Fibroblast of gingiva (primary cell): ENCODE measurements at regions not wholly inside any gene's neighbourhood (a gene's known extent, or its start where the extent isn't known, plus 50 kb on each side); places are given as distances from the start of the nearest gene placed in this dataset.

Experiments
- DNase-seq: peaks from one replicate; pipeline ENCODE4 v3.0.0-alpha.2; 2011; ENCODE audit warnings: low read depth

DNA sequence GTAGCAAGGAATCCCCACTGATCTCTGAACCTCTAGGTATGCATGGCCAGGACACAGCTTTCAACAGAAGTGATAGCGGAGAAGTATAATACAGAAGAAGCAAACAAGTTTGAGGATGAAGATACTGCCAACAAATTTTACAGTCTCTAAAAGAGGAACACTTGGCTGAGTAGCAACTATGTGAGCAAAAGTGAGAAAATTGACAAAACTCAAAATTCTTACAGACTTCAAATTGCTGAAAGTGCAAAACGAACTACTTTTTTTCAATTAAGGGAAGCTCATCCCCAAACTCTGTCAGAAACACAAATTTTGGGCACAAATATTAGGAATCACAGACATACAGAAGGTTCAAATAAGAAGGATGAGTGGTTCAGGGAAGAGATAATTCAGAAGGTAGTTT is 1324.6 kb downstream of the LRFN5 start:
- no peak for DNase-seq

- no peak for DNase-seq
Observed at GRCh38 chr14:42929806-42930480, 1323.3 kb downstream of the LRFN5 start.

DNA sequence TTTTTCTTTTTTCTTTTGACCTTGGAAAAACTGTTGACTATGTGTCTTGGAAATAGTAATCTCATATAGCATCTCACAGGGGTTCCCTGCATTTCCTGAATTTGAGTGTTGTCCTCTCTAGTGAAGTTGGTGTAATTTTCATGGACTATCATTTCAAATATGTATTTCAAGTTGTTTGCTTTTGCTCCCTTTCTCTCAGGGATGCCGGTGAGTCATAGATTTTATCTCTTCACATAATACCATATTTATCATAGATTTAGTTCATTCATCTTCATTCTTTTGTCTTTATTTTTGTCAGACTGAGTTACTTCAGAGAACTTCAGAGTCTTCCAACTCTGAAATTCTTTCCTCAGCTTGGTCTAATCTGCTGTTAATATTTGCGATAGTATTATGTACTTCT is 1320.6 kb downstream of the LRFN5 start:
- DNase-seq: no peak

- DNase-seq: no peak
Observed at GRCh38 chr14:42921901-42922300, 1315.2 kb downstream of the LRFN5 start.

DNA sequence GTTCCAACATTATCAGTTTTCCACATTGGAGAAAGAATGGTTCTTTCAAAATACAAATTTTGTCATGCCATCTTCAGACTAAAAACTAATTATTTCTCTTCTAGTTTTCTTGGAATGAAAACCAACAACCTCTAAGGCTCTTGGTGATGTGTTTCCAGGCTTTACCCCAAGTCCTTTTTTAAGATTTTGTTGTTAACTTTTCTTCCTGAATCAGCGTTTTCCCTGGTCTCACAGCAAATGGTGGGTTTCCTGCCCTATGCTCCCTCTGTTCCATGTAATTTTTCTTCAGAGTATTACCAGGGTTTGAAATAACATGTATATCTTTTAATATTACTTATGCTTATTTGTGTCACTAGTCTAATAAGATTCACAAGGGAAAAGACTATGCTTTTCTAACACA is 1311.9 kb downstream of the LRFN5 start:
- DNase-seq: no peak

DNA sequence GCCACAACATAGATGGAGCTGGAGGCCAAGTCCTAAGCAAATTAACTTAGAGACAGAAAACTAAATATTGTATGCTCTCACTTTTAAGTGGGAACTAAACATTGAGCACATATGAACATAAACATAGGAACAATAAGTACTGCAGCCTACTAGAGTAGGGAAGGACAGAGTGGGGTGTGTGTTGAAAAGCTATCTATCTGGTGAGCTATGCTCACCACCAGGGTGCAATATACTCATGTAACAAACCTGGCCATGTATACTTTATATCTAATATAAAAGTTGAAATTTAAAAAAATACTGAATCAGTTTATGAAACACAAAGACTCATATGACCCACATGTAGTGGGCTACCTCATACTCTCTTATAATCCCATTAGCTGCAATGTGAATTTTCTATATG is 1305.0 kb downstream of the LRFN5 start:
- peak; percentile 25 for DNase-seq

GRCh38 chr14:42909659-42910058 is 1303.0 kb downstream of the LRFN5 start:
- DNase-seq: no peak

- no peak for DNase-seq
Observed at GRCh38 chr14:42893183-42893582, 1286.5 kb downstream of the LRFN5 start.

- DNase-seq: peak; percentile 85
Observed at GRCh38 chr14:42884100-42884499, 1277.4 kb downstream of the LRFN5 start.

GRCh38 chr14:42877716-42878115 is 1271.0 kb downstream of the LRFN5 start:
- DNase-seq: no peak

DNA sequence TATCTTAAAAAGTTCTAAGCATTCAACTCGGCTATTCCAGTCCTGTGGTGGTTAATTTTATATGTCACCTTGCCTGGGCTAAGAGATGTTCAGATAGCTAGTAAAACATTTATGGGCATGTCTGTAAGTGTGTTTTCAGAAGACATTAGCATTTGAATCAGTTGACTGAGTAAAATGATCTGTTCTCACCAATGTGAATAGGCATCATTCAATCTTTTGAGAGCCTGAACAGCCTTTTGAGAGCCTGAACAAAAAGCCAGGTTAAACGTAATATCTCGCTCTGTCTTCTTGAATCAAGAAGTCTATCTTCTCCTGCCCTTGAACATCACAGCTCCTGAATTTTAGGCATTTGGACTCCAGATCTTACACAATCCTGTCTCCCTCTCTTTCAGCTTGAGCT is 1266.1 kb downstream of the LRFN5 start:
- DNase-seq: no peak

- DNase-seq: peak; percentile 14
Observed at GRCh38 chr14:42869681-42870080, 1263.0 kb downstream of the LRFN5 start.

DNA sequence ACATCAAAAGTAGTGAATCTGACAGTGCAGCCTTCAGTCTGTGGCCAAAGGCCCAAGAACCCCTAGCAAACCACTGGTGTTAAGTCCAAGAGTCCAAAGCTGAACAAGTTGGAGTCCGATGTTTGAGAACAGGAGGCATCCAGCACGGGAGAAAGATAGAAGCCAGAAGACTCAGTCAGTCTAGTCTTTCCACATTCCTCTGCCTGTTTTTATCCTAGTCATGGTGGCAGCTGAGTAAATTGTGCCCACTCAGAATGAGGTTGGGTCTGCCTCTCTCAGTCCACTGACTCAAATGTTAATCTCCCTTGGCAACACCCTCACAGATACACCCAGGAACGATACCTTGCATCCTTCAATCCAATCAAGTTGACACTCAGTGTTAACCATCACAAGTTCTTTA is 1255.4 kb downstream of the LRFN5 start:
- DNase-seq: no peak

GRCh38 chr14:42860371-42860770 is 1253.7 kb downstream of the LRFN5 start:
- DNase-seq: no peak

GRCh38 chr14:42856106-42856505 is 1249.4 kb downstream of the LRFN5 start:
- DNase-seq: no peak

DNA sequence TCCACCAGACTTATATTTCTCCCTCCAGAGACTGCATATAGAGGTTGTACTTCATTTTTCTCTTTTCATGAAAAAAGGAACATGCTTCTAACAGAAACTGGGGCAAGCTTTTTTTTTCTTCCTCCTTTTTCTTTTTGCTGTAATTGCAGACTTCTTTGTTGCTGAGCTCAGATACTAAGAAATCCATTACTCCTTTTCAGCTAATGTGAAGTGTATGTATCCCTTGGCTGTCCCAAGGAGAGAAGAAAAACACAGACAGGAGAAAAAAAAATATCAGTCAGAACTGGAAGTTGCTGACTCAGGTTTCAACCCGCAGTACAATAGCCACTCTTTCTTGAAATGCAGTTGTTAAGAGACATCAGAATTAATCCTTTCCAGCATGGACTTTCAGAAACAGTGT is 1248.4 kb downstream of the LRFN5 start:
- peak; percentile 1 for DNase-seq

DNA sequence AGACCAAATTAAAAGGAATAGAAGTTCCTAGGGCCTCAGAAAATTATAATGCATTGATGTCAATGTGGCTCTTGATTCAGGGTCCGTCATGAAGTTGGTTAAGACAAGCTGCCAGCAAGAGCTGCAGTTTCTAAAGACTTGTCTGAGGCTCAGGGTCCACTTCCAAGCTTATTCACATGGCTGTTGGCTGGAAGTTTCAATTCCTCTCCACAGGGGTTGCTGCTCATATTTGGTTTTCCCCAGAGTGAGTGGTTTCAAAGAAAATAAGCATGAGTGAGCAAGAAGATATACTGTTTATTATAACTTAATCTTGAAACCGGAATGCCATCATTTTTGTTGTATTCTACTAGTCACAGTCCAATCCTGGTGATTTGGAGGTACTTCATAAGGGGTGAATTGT is 1247.4 kb downstream of the LRFN5 start:
- peak; percentile 11 for DNase-seq

GRCh38 chr14:42848652-42849051 is 1242.0 kb downstream of the LRFN5 start:
- no peak for DNase-seq

- DNase-seq: no peak
Observed at GRCh38 chr14:42814817-42815216, 1208.1 kb downstream of the LRFN5 start.

- DNase-seq: peak; percentile 97
Observed at GRCh38 chr14:42806909-42807315, 1200.2 kb downstream of the LRFN5 start.

GRCh38 chr14:42804141-42804540 is 1197.5 kb downstream of the LRFN5 start:
- DNase-seq: no peak

- no peak for DNase-seq
Observed at GRCh38 chr14:42802346-42802745, 1195.7 kb downstream of the LRFN5 start.

GRCh38 chr14:42792166-42792565 is 1185.5 kb downstream of the LRFN5 start:
- peak; percentile 19 for DNase-seq

- DNase-seq: no peak
Observed at GRCh38 chr14:42782754-42783153, 1176.1 kb downstream of the LRFN5 start.

DNA sequence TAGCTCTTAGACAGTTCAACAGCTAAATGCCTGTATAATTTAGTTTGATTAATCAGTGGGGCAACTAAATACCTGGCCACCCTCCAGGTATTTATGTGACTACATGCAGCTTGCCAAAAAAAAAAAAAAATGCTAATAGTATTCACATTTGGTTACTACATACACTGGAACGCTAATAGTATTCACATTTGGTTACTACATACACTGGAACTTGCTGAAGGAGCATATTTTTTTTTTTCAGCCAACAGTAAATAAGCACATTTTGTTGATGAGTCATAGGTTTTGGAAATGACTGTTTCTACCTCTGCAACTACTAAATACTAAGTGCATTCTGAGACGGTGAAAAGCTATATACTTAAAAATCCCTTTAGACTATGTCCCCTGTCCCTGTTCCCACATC is 1172.3 kb downstream of the LRFN5 start:
- peak; percentile 87 for DNase-seq
